GM12891 (cell line): ENCODE measurements at regions not wholly inside any gene's neighbourhood (a gene's known extent, or its start where the extent isn't known, plus 50 kb on each side); places are given as distances from the start of the nearest gene placed in this dataset.

Experiments used
- PAX5 ChIP-seq: IDR thresholded peaks from 2 replicates; pipeline ENCODE4 v1.6.1; 2011; ENCODE audit warnings: low read length, moderate library complexity, mild to moderate bottlenecking; ENCODE audit not compliant: insufficient read depth, severe bottlenecking
- POLR2A ChIP-seq: IDR thresholded peaks from 2 replicates; pipeline ENCODE4 v1.6.1; 2011; ENCODE audit warnings: low read depth, low read length, control low read depth

DNA sequence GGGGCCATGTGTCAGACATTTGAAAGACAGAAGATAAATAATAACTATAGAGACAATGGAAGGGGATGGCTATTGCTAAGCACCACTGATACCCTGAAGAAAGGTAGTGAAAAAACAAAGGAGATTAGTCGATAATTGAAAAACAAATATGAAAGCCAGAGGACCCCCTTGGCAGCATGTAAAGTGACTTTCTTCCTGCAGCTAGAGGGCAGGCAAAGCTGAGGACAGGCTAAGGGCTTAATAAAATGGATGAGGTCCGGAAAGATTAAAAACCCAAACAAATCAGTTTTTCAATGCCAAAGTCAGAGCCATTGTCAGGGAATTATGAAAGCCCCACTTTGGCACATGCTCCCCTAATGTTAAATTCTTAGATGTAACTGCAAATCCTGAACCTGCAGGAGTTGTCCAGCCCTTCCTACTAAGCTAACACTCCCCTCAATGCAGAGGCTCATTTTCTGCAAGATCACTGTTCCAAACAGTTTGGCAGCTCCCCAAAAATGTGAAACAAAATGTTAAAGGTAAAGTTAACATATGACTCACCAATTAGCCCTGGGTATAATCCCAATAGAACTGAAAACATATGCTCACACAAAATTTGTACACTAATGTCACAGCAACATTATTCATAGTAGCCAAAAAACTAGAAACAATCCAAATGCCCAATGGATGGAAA, 1177.9 kb downstream of the GRIK2 start:
- TF ChIP-seq POLR2A = no peak
- no peak for TF ChIP-seq PAX5
